Activated CD4-positive, alpha-beta T cell treated with anti-CD3 and anti-CD28 coated beads, Interleukin-2, amount 10 ng/mL, durations not matched to agents 24 days and 14 days (primary cell): ENCODE measurements at regions not wholly inside any gene's neighbourhood (a gene's known extent, or its start where the extent isn't known, plus 50 kb on each side); places are given as distances from the start of the nearest gene placed in this dataset.

Experiments
- DNase-seq: peaks from one replicate; pipeline ENCODE4 v3.0.0; 2022
- H3K27ac Mint-ChIP-seq: one replicate; pipeline ENCODE4 v1.8.0; 2022; ENCODE audit warnings: mild to moderate bottlenecking, mixed read lengths
- H3K27me3 Mint-ChIP-seq: one replicate; pipeline ENCODE4 v1.8.0; 2022; ENCODE audit warnings: mixed read lengths
- H3K36me3 Mint-ChIP-seq: one replicate; pipeline ENCODE4 v1.8.0; 2022; ENCODE audit warnings: low read depth, mild to moderate bottlenecking, mixed read lengths
- H3K4me1 Mint-ChIP-seq: one replicate; pipeline ENCODE4 v1.8.0; 2021; ENCODE audit warnings: mixed read lengths
- H3K4me3 Mint-ChIP-seq: one replicate; pipeline ENCODE4 v1.8.0; 2022; ENCODE audit warnings: mild to moderate bottlenecking, moderate library complexity, mixed read lengths
- H3K9me3 Mint-ChIP-seq: one replicate; pipeline ENCODE4 v1.8.0; 2021; ENCODE audit warnings: mixed read lengths
- intact Hi-C: fragments of 100-400 bp; cut with micrococcal nuclease; formaldehyde crosslinking; loops from one replicate; pipeline ENCODE4 v1.15.1; 2023

DNA sequence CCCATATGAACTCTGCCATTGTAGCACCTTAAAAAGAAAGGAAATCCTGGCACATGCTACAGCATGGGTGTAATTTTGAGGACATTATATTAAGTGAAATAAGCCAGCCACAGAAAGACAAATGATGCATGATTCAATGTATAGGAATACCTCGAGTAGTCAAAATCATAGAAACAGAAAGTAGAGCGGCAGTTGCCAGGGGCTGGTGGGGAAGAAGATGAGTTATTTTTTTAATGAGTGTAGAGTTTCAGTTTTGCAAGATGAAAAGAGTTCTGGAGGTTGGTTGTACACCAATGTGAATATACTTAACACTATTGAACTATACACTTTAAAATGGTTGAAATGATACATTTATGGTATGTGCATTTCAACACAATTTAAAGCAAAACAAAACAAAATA is 133.0 kb downstream of the ZDHHC21 start:
- no peak for DNase-seq
- H3K36me3 Mint-ChIP-seq: no peaks in the 10 kb centered on the region
- peaks cover 5% of the 10 kb centered on the region for H3K4me1 Mint-ChIP-seq
- intact Hi-C loops: loop anchor here (1.0 kb wide), 1 partner anchor 26 kb away; no protein-coding TSS in a partner anchor
- H3K27ac Mint-ChIP-seq: no peak overlapping the region
- H3K9me3 Mint-ChIP-seq: peaks cover 10% of the 10 kb centered on the region
- no peaks in the 10 kb centered on the region for H3K27me3 Mint-ChIP-seq
- no peak overlapping the region for H3K4me3 Mint-ChIP-seq

DNA sequence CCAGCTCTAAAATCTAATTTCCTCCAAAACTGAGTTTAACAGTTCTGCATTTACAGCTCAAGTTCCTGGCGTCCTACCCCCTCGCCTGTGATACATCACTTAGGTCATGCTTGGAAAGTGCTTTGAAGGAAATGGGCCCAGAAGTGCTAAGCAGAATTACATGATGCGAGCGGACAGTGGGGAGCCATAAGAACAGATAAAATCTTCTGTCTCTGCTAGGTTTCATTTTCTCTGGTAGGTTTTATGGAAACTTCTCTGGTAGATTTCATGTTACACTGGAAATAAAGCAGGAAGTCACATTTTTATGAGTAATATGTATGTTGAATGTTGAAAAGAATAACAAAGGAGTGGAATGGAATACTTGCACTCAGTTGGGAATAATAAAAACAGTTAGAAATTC is 138.3 kb downstream of the ZDHHC21 start:
- intact Hi-C loops: no loop called here
- Mint-ChIP-seq H3K27me3 (peaks cover 2% of the 10 kb centered on the region), H3K4me1 (no peaks in the 10 kb centered on the region), H3K4me3 (no peak overlapping the region), H3K36me3 (no peaks in the 10 kb centered on the region), H3K9me3 (peaks cover 10% of the 10 kb centered on the region), H3K27ac (no peak overlapping the region)
- no peak for DNase-seq

DNA sequence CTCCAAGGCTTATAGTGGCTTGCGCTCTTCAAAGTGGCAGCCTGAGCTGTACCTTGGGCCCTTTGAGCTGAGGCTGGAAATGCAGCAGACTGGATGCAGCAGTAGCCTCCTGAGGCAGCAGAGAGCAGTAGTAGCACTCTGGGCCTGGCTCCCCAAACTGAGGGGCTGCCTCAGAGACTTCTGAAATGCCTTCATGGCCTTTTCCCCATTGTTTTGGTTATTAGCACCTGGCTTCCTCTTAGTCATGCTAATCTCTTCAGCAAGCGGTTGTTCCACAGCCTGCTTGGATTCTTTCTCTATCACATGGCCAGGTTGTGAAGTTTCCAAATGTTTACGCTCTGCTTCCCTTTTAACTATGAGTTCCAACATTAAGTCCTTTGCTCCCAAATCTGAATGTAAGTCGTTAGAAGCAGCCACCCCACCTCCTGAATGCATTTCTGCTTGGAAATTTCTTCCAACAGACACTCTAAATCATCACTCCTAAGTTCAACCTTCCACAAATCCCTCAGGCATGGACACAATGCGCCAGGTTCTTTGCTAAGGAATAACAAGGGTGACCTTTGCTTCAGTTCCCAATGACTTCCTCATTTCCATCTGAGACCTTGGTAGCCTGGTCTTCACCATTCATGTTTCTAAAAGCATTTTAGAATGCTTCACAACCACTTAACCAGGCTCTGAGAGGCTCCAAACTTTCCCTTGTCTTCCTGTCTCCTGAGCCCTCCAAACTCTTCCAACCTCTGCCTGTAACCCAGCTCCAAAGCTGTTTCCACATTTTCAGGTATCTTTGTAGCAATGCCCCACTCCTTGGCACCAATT is 145.8 kb downstream of the ZDHHC21 start:
- Mint-ChIP-seq H3K27me3 (peaks cover 2% of the 10 kb centered on the region), H3K4me3 (no peak overlapping the region), H3K36me3 (no peaks in the 10 kb centered on the region)

DNA sequence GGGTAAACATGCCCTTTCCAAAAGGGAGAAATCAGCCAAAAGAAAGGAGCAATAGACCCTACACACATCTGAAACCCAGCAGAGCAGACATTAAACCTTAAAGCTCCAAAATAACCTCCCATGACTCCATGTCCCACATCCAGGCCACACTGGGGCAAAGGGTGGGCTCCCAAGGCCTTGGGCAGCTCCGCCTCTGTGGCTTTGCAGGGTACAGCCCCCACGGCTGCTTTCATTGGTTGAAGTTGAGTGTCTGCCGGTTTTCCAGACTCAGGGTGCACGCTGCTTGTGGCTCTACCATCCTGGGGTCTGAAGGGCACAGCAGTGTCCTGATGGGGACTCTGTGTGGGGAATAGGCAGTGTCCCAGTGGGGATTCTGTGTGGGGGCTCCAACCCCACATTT is 146.5 kb downstream of the ZDHHC21 start:
- Mint-ChIP-seq H3K4me3 (no peak overlapping the region), H3K27me3 (peaks cover 2% of the 10 kb centered on the region), H3K27ac (no peak overlapping the region), H3K36me3 (no peaks in the 10 kb centered on the region), H3K9me3 (no peaks in the 10 kb centered on the region), H3K4me1 (no peaks in the 10 kb centered on the region)
- intact Hi-C loops: no loop called here
- DNase-seq: no peak

More for the DNA sequence above, 145.8 kb downstream of the ZDHHC21 start:
- Mint-ChIP-seq H3K9me3 (no peaks in the 10 kb centered on the region), H3K27ac (no peak overlapping the region), H3K4me1 (no peaks in the 10 kb centered on the region)
- DNase-seq: no peak
- intact Hi-C loops: no loop called here

DNA sequence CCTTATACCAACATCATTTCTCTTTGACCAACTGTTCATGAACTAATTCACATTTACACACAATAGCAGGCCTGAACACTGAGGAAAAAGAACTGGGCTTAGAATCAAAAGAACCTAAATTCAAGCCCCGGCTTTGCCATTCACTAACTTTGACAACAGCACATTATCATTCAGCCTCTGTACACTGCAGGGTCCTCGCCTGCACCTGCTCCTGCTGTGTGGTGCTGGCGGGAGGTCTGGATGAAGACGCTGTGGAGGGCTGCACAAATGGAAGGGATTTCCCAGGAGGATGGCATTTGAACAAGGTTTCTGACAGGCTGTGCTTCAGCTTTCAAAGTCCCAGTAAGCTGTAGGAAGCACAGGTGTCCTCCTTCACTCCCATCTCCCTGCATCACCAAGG is 151.2 kb downstream of the ZDHHC21 start:
- H3K27me3 Mint-ChIP-seq: no peaks in the 10 kb centered on the region
- H3K4me3 Mint-ChIP-seq: no peak overlapping the region
- no peaks in the 10 kb centered on the region for H3K36me3 Mint-ChIP-seq
- intact Hi-C loops: no loop called here
- no peak overlapping the region for H3K27ac Mint-ChIP-seq
- no peak for DNase-seq
- no peaks in the 10 kb centered on the region for H3K4me1 Mint-ChIP-seq
- H3K9me3 Mint-ChIP-seq: no peaks in the 10 kb centered on the region

DNA sequence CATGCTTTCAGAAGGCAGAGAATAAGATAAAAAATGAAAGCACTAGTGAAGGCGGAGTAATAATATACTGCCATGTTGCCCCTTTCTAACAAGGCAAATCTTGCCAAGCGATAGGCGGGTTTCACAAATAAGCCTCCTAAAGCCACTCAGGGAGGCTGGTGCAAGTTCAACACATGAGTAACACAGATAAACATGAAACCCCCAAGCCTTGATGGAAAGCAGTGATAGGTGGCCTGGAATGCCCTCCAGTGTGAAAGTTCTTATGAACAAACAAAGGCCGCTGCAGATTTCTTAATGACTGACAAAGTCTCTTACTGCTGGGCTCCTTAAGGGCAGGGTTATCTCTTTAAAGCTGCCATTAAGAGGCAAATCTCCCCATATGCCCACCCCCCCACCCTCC is 154.7 kb downstream of the ZDHHC21 start:
- H3K36me3 Mint-ChIP-seq: no peaks in the 10 kb centered on the region
- H3K9me3 Mint-ChIP-seq: no peaks in the 10 kb centered on the region
- no peaks in the 10 kb centered on the region for H3K27me3 Mint-ChIP-seq
- H3K4me1 Mint-ChIP-seq: no peaks in the 10 kb centered on the region
- no peak for DNase-seq
- intact Hi-C loops: no loop called here
- H3K27ac Mint-ChIP-seq: no peak overlapping the region
- no peak overlapping the region for H3K4me3 Mint-ChIP-seq

DNA sequence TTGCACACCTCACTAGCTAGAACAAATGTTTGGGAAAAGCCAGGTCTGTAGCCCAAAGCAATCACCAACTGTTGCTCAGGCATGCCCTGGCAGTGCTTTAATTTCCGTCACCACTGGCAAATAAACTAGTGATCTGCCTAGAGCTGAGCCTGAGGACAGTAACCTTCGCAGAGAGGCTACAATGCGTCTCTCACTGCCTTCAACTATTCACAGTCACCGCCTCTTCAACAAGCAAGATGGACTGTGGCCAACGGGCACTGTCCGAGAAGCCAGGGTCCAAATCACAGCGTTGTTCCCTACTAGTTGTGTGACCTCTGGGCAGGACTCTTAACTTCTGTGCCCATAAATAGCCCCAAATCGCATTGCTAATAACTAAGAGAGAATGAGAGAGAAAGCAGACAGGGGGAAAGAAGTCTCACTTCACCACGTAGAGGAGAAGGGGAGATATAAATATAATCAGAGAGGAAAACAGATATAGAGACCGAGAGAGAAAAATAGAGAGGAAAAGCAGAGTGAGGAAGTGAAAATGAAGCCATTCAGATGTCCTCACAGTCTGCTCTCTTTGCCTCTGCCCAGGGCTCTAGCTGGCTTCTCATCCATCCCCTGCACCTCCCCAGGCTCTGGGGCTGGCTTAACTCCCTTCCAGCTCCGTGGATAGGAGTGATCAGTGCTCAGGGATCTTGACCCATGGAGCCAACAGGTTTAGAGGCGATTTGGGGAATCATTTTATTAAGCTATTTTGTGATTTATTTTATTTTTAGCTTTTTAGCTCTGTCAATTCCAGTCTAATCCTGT is 157.9 kb downstream of the ZDHHC21 start:
- DNase-seq: no peak
- no peak overlapping the region for H3K4me3 Mint-ChIP-seq
- H3K9me3 Mint-ChIP-seq: no peaks in the 10 kb centered on the region
- no peaks in the 10 kb centered on the region for H3K4me1 Mint-ChIP-seq
- intact Hi-C loops: no loop called here
- no peaks in the 10 kb centered on the region for H3K27me3 Mint-ChIP-seq
- H3K36me3 Mint-ChIP-seq: no peaks in the 10 kb centered on the region
- no peak overlapping the region for H3K27ac Mint-ChIP-seq

DNA sequence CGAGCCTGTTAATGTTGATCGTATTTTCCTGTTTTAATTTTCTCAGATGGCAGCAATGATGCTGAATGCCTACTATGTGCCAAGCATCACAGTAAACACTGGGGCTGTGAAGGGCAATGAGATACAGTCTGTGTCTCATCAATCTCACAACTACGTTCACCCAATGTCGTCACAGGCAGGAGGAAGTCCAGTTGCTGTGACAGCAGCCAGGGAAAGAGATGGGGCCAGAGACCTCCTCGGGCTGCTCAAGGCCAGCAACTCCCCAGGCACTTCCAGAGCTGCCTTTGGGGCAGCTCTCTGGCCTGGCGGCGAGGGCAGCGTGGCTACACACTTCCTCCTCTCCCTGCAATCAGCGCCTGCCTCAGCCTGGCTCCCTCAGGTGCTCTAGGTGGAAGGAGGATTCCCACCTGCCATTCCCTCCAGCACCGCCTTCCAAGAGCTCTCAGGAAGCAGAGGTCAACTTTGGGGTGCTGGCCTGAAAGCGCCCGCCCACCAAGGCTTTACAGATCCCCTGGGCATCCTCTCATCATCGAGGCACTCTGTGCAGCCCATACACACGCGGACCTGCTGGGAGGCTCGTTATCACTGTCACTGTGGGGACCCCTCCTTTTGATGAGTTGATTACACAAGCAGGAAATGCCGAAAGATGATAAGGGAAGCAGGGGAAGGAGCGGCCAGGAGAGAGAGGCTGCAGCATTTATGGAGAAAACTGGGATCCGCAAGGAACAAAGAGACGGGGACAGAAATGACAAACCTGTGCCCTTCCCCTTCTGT is 159.2 kb downstream of the ZDHHC21 start:
- Mint-ChIP-seq H3K36me3 (no peaks in the 10 kb centered on the region), H3K27me3 (peaks cover 2% of the 10 kb centered on the region), H3K4me1 (no peaks in the 10 kb centered on the region), H3K27ac (no peak overlapping the region), H3K4me3 (no peak overlapping the region), H3K9me3 (no peaks in the 10 kb centered on the region)
- DNase-seq: no peak
- intact Hi-C loops: no loop called here

DNA sequence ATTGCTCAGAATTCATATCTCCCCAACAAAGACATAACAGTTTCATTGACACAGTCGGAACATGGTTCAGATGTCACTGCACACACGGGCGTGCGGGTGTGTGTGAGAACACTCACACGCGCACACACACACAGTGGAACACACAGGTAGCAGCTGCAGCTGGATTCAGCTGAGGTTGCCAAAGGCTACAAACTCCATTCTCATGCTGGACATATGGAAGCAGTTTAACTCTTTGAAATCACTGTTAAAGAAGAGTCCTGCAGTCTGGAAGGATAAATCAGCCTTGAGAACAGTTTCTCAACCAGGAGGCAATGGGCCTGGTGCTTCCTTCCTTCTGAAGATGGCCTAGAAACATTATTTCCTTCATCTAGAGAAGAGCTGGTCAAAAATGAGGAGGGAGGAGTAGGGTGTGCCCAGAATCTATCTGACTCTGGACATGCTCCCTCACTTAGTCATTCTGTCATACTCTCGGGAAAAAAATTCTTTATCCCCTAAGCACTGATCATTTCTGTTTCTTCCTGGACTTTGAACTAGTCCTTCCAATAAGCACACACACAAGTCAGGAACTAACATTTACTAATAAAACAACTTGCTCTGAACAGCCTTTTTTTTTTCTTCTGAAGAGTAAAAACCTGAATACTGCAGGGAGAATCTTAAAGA is 160.6 kb downstream of the ZDHHC21 start:
- no peaks in the 10 kb centered on the region for H3K36me3 Mint-ChIP-seq
- H3K27me3 Mint-ChIP-seq: peaks cover 6% of the 10 kb centered on the region
- H3K27ac Mint-ChIP-seq: no peak overlapping the region
- DNase-seq: no peak
- H3K4me3 Mint-ChIP-seq: no peak overlapping the region
- intact Hi-C loops: no loop called here
- H3K9me3 Mint-ChIP-seq: no peaks in the 10 kb centered on the region
- no peaks in the 10 kb centered on the region for H3K4me1 Mint-ChIP-seq

DNA sequence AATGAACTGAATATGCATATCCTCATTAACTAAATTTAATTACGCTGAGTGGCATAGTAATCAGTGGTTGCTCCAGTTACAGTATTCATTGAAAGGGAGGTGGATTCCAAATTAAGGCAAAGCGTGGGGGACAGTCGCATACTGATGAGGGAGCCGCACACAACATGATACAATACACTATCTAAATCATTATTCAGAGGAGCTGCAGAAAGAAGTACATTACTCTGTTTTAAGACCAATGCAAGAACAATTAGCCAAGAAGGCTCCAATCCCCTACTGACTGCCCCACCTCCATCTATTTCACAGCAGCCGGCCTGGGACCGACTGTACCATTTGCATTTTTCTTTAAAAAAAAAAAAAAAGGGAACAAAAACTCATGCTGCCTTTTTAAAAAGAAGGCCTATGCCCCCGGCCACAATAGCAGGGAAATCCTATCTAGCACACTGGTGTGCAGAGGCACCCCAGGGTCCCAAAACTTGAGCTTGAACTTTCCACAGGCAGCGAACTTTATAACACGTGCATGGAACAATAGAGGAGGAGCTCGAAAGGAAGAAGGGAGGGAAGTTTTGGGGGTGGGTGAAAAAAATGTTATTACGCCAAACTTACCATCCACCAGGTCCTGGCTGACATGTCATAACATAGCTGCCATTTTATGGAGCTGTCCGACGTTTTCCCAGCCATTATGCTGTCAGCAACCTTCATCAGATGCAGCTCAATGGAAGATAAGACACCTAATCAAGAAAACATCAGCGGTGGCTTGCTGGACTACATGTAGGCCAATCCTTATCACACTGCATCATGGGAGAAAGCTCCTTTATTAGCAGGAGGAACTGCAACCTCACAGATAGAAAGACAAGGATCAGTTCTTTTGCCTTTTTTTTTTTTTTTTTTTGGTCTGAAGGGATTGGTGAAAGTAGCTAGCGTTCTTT is 161.6 kb downstream of the ZDHHC21 start:
- Mint-ChIP-seq H3K4me1 (no peaks in the 10 kb centered on the region), H3K9me3 (no peaks in the 10 kb centered on the region), H3K27ac (no peak overlapping the region), H3K27me3 (peaks cover 6% of the 10 kb centered on the region), H3K4me3 (no peak overlapping the region), H3K36me3 (no peaks in the 10 kb centered on the region)
- intact Hi-C loops: no loop called here
- DNase-seq: no peak

DNA sequence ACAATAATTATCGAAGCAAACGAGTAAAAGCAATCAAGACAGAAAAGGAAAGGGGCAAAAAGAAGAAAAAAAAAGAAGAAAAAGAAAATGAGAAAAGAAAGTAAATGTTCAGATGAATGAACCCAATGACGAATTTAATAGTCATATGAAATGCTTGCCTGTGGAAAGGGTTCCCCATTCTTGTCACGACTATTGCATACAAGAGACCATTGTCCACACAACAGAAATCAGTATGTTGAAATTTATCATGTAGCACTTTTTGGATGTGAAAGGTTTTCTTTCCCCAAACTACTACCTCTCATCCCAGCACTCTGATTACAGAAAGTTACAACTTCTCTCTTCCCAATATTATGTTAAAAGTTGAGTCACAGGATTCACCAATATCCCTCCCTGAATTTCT is 162.4 kb downstream of the ZDHHC21 start:
- H3K9me3 Mint-ChIP-seq: no peaks in the 10 kb centered on the region
- no peak for DNase-seq
- H3K4me3 Mint-ChIP-seq: no peak overlapping the region
- intact Hi-C loops: no loop called here
- H3K27ac Mint-ChIP-seq: no peak overlapping the region
- H3K36me3 Mint-ChIP-seq: no peaks in the 10 kb centered on the region
- H3K4me1 Mint-ChIP-seq: no peaks in the 10 kb centered on the region
- H3K27me3 Mint-ChIP-seq: peaks cover 6% of the 10 kb centered on the region

DNA sequence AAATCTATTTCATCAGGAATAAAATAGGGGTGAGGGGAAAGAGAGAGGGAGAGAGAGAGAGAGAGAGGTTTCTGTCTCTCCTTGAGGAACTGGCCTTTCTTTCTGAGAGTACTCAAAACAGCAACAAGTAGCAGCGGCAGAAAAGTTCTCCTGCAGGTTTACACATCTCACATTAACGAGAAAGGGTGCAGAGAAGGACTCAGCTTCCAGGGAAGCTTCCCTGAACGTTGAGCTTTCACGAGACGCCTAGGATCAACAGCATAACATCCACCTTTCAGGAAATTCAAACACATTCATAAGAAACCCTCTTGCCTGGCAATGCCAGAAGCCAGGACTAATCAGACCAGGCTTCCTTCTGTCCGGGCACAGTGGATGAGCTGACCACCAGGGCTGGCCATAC is 162.9 kb downstream of the ZDHHC21 start:
- Mint-ChIP-seq H3K9me3 (no peaks in the 10 kb centered on the region), H3K4me3 (no peak overlapping the region), H3K27ac (no peak overlapping the region), H3K4me1 (no peaks in the 10 kb centered on the region), H3K27me3 (peaks cover 6% of the 10 kb centered on the region), H3K36me3 (no peaks in the 10 kb centered on the region)
- intact Hi-C loops: no loop called here
- DNase-seq: no peak

DNA sequence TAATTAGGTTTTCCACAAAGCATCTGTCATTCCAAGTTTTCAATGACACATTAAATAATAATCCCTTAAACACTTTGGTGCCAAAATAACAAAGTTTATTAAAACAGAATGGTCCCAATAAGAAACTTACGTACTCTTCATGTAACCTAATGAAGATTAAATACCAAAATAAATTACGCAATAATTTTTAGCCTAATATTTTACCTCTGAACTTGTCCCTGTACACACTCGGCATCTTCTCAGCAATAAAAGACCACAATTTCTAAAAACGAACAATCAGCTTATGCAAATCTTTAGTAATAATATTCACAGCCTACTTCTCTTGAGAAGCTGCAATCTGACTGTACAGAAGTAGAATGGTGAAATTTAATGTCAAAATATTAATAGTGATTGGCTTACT is 163.6 kb downstream of the ZDHHC21 start:
- no peaks in the 10 kb centered on the region for H3K36me3 Mint-ChIP-seq
- H3K9me3 Mint-ChIP-seq: no peaks in the 10 kb centered on the region
- H3K4me3 Mint-ChIP-seq: no peak overlapping the region
- intact Hi-C loops: no loop called here
- peaks cover 6% of the 10 kb centered on the region for H3K27me3 Mint-ChIP-seq
- H3K4me1 Mint-ChIP-seq: no peaks in the 10 kb centered on the region
- no peak for DNase-seq
- no peak overlapping the region for H3K27ac Mint-ChIP-seq
